H1 (cell line): ENCODE measurements at regions not wholly inside any gene's neighbourhood (a gene's known extent, or its start where the extent isn't known, plus 50 kb on each side); places are given as distances from the start of the nearest gene placed in this dataset.
"Not testable (repeated sequence)": the region's sequence is repeated elsewhere in the genome, so short reads cannot be mapped to it uniquely, and the experiment has no call there.

Experiments
- CTCF ChIA-PET: fragments of 300-600 bp; sonication (Branson Sonifier 250); formaldehyde crosslinking; loops from one replicate; lab custom pipeline; 2021; ENCODE audit not compliant: partially characterized antibody; lab: Charles Lee
- POLR2A ChIA-PET: fragments of 300-600 bp; sonication (Branson Sonifier 250); formaldehyde crosslinking; loops from one replicate; lab custom pipeline; 2021; ENCODE audit warnings: inconsistent platforms; ENCODE audit not compliant: partially characterized antibody; lab: Charles Lee
- DNase-seq, 2 experiments: peaks; one replicate each; pipeline versions ENCODE4 v3.0.0 to v3.0.0-alpha.2; 2010 to 2022; ENCODE audit warnings: low spot score in 2 of 2, low read depth in 1 of 2, mixed read lengths in 1 of 2
- FAIRE-seq: peaks from 2 replicates; lab custom pipeline; 2011; peaks lifted over from hg19 to GRCh38; lab: Jason Lieb, UNC
- H2AFZ ChIP-seq: 2 replicates; pipeline ENCODE4 v1.8.1; 2012; ENCODE audit warnings: low read length, inconsistent platforms
- H2AK5ac ChIP-seq: 2 replicates; pipeline ENCODE4 v1.6.1; 2013; ENCODE audit warnings: low read depth, low read length
- H2BK120ac ChIP-seq: replicated peaks from 2 replicates; pipeline ENCODE3; 2013; ENCODE audit warnings: low read depth, low read length, inconsistent platforms
- H2BK12ac ChIP-seq: 2 replicates; pipeline ENCODE4 v1.6.1; 2013; ENCODE audit warnings: low read depth, low read length
- H2BK15ac ChIP-seq: 2 replicates; pipeline ENCODE4 v1.6.1; 2013; ENCODE audit warnings: low read length
- H2BK20ac ChIP-seq: 2 replicates; pipeline ENCODE4 v1.6.1; 2013; ENCODE audit warnings: low read length
- H2BK5ac ChIP-seq: 2 replicates; pipeline ENCODE4 v1.6.1; 2013; ENCODE audit warnings: low read depth, low read length
- H3K14ac ChIP-seq: 2 replicates; pipeline ENCODE4 v1.6.1; 2013; ENCODE audit warnings: inconsistent platforms; ENCODE audit not compliant: insufficient read length
- H3K18ac ChIP-seq: 2 replicates; pipeline ENCODE4 v1.6.1; 2013; ENCODE audit warnings: low read length; ENCODE audit errors: extremely low read depth
- H3K23ac ChIP-seq: 2 replicates; pipeline ENCODE4 v1.6.1; 2013; ENCODE audit warnings: inconsistent platforms; ENCODE audit not compliant: insufficient read length
- H3K23me2 ChIP-seq: 2 replicates; pipeline ENCODE4 v1.6.1; 2013; ENCODE audit warnings: low read depth, low read length
- H3K27ac ChIP-seq: 2 replicates; pipeline ENCODE4 v1.6.1; 2011; ENCODE audit warnings: low read depth, low read length, inconsistent platforms
- H3K27me3 ChIP-seq, 4 experiments: replicated peaks in 1 of 4; 1 replicate in 1 of 4; 2 replicates in 3 of 4; pipeline versions ENCODE4 v1.6.1 to v1.8.1; 2011 to 2013; ENCODE audit warnings: low read length in 3 of 4, mild to moderate bottlenecking in 3 of 4, inconsistent platforms in 2 of 4, mixed read lengths in 2 of 4, moderate library complexity in 1 of 4; ENCODE audit not compliant: control insufficient read depth in 3 of 4, insufficient read depth in 3 of 4; ENCODE audit errors: extremely low read depth in 1 of 4
- H3K36me3 ChIP-seq, 4 experiments: 2 replicates each; pipeline versions ENCODE4 v1.6.1 to v1.8.1; 2011 to 2013; ENCODE audit warnings: mild to moderate bottlenecking in 4 of 4, low read length in 3 of 4, moderate library complexity in 2 of 4, control low read depth in 1 of 4, inconsistent platforms in 1 of 4; ENCODE audit not compliant: insufficient read depth in 4 of 4, control insufficient read depth in 2 of 4
- H3K4ac ChIP-seq: replicated peaks from 2 replicates; pipeline ENCODE3; 2013; ENCODE audit warnings: low read length, low read depth, mixed read lengths, inconsistent platforms; ENCODE audit not compliant: insufficient read length
- H3K4me1 ChIP-seq, 4 experiments: replicated peaks in 1 of 4; 1 replicate in 1 of 4; 2 replicates in 3 of 4; pipeline versions ENCODE4 v1.6.1 to v1.8.1; 2011 to 2013; ENCODE audit warnings: low read length in 3 of 4, inconsistent platforms in 2 of 4, mixed read lengths in 1 of 4; ENCODE audit not compliant: insufficient read depth in 4 of 4, control insufficient read depth in 3 of 4
- H3K4me2 ChIP-seq, 2 experiments: 2 replicates each; pipeline versions ENCODE4 v1.6.1 to v1.8.1; 2011 to 2013; ENCODE audit warnings: low read depth in 2 of 2, low read length in 2 of 2, control low read depth in 1 of 2, inconsistent platforms in 1 of 2, mild to moderate bottlenecking in 1 of 2; ENCODE audit not compliant: insufficient read depth in 1 of 2
- H3K4me3 ChIP-seq, 4 experiments: fragments of 200-600, 300-600 bp in 1 of 4; sonication (generic), shearing (Covaris generic), sonication (Bioruptor Twin) in 1 of 4; 2 replicates each; pipeline versions ENCODE4 v1.5.1 to v1.8.1; 2011 to 2016; ENCODE audit warnings: low read length in 4 of 4, low read depth in 3 of 4, control low read depth in 2 of 4, inconsistent platforms in 2 of 4, mild to moderate bottlenecking in 2 of 4, mixed read lengths in 1 of 4, moderate library complexity in 1 of 4; ENCODE audit not compliant: insufficient read depth in 2 of 4; ENCODE audit errors: extremely low read depth in 1 of 4
- H3K56ac ChIP-seq: replicated peaks from 2 replicates; pipeline ENCODE3; 2013; ENCODE audit warnings: low read depth, mild to moderate bottlenecking, mixed read lengths, low read length, inconsistent platforms; ENCODE audit not compliant: insufficient read length
- H3K79me1 ChIP-seq: 2 replicates; pipeline ENCODE4 v1.6.1; 2013; ENCODE audit warnings: low read depth, low read length, control low read depth
- H3K79me2 ChIP-seq, 2 experiments: 2 replicates each; pipeline versions ENCODE4 v1.6.1 to v1.8.1; 2012 to 2013; ENCODE audit warnings: low read length in 2 of 2, mild to moderate bottlenecking in 2 of 2, inconsistent platforms in 1 of 2; ENCODE audit not compliant: insufficient read depth in 2 of 2, control insufficient read depth in 1 of 2
- H3K9ac ChIP-seq, 4 experiments: replicated peaks in 1 of 4; 1 replicate in 1 of 4; 2 replicates in 3 of 4; pipeline versions ENCODE4 v1.6.1 to v1.8.1; 2011 to 2013; ENCODE audit warnings: low read depth in 3 of 4, low read length in 3 of 4, control low read depth in 2 of 4, mild to moderate bottlenecking in 2 of 4, moderate library complexity in 2 of 4, inconsistent platforms in 1 of 4; ENCODE audit errors: extremely low read depth in 1 of 4
- H3K9me3 ChIP-seq, 2 experiments: 2 replicates each; pipeline versions ENCODE4 v1.6.1 to v1.8.1; 2012 to 2013; ENCODE audit warnings: mild to moderate bottlenecking in 2 of 2, moderate library complexity in 2 of 2, control low read depth in 1 of 2, inconsistent platforms in 1 of 2, low read depth in 1 of 2, low read length in 1 of 2, mixed read lengths in 1 of 2; ENCODE audit not compliant: insufficient read depth in 2 of 2
- H4K20me1 ChIP-seq, 2 experiments: replicated peaks in 1 of 2; 2 replicates each; pipeline versions ENCODE3 to v1.8.1; 2011 to 2013; ENCODE audit warnings: inconsistent platforms in 2 of 2, low read length in 2 of 2, mild to moderate bottlenecking in 1 of 2; ENCODE audit not compliant: insufficient read depth in 2 of 2, control insufficient read depth in 1 of 2
- H4K5ac ChIP-seq: 2 replicates; pipeline ENCODE4 v1.6.1; 2013; ENCODE audit warnings: low read length, low read depth, mixed read lengths, inconsistent platforms; ENCODE audit not compliant: insufficient read length
- H4K8ac ChIP-seq: 2 replicates; pipeline ENCODE4 v1.8.0; 2013; ENCODE audit warnings: mild to moderate bottlenecking, moderate library complexity, low read length, inconsistent platforms; ENCODE audit not compliant: insufficient read depth; ENCODE audit errors: extremely low read depth
- H4K91ac ChIP-seq: replicated peaks from 2 replicates; pipeline ENCODE3; 2013; ENCODE audit warnings: low read length, mixed read lengths, inconsistent platforms; ENCODE audit not compliant: insufficient read length
- WGBS, 2 experiments: shearing (Covaris generic) in 1 of 2; methylation state at CpG; one replicate each; pipeline versions ENCODE4 v1.1.6 to v1.1.7; 2013 to 2015; ENCODE audit warnings: low lambda C conversion rate in 2 of 2, mixed read lengths in 2 of 2, inconsistent platforms in 1 of 2, low coverage in 1 of 2, missing lambda C conversion rate in 1 of 2; ENCODE audit not compliant: insufficient replicate concordance in 2 of 2, insufficient coverage in 1 of 2, insufficient read length in 1 of 2; ENCODE audit errors: extremely low coverage in 1 of 2, missing lambda C conversion rate in 1 of 2; 5-methylcytosine and 5-hydroxymethylcytosine counted together

DNA sequence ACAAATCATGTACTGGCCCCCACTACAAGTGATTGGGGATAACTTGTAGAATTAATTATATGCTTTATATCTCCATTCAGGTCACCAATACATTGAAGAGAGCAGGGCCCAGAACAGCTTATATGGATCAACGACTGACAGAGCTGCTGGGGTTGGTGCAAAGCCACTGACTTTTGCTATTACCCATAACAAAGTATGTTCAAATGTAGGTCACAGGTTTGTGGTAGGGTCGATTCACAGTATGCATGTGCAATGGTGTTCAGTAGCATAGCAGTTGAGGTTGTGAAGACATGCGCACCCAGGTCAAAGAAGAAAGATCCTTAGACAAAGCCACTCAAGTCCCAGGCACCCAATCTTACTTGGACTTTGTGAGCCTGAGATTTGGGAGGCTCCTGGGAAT, 110.6 kb downstream of the NBPF8 start:
- H3K4me3 ChIP-seq, H4K5ac ChIP-seq, H3K23me2 ChIP-seq, H3K27me3 ChIP-seq, H2BK12ac ChIP-seq, H2BK20ac ChIP-seq, H2AFZ ChIP-seq, H3K27ac ChIP-seq, H3K18ac ChIP-seq, H3K9ac ChIP-seq, CTCF ChIA-PET, H3K9me3 ChIP-seq, DNase-seq, H4K91ac ChIP-seq, H3K79me2 ChIP-seq, H2BK15ac ChIP-seq, H3K79me1 ChIP-seq, POLR2A ChIA-PET, H3K56ac ChIP-seq, H2AK5ac ChIP-seq, H4K20me1 ChIP-seq, H3K4me1 ChIP-seq, H3K23ac ChIP-seq, H2BK120ac ChIP-seq, H4K8ac ChIP-seq, H3K4me2 ChIP-seq, H2BK5ac ChIP-seq, H3K36me3 ChIP-seq, FAIRE-seq, H3K4ac ChIP-seq, H3K14ac ChIP-seq: not testable (repeated sequence)
- WGBS, 2 experiments: 60% methylated on average over 1 of the region's 3 CpGs; no CpG with 5 or more reads in 1 of the 2 experiments

- H3K79me1 ChIP-seq, H3K79me2 ChIP-seq, H3K27me3 ChIP-seq, H3K4ac ChIP-seq, FAIRE-seq, H2BK12ac ChIP-seq, H3K23me2 ChIP-seq, H3K9ac ChIP-seq, H3K27ac ChIP-seq, H2BK120ac ChIP-seq, H3K4me2 ChIP-seq, H4K5ac ChIP-seq, H2AFZ ChIP-seq, CTCF ChIA-PET, POLR2A ChIA-PET, H2BK5ac ChIP-seq, H3K56ac ChIP-seq, H4K91ac ChIP-seq, H3K4me3 ChIP-seq, H3K4me1 ChIP-seq, H3K18ac ChIP-seq, H2BK15ac ChIP-seq, H4K20me1 ChIP-seq, H2AK5ac ChIP-seq, H2BK20ac ChIP-seq, H3K36me3 ChIP-seq, H3K9me3 ChIP-seq, H3K23ac ChIP-seq, H3K14ac ChIP-seq, H4K8ac ChIP-seq, DNase-seq: not testable (repeated sequence)
- 97% methylated on average over 4 of the region's 5 CpGs; no CpG with 5 or more reads in 1 of the 2 experiments for WGBS, 2 experiments
These were observed 114.7 kb downstream of the NBPF8 start for GRCh38 chr1:120529475-120530089.
